Activated B cell treated with CpG ODN at 0.5 μM for 24 hours (primary cell): ENCODE measurements at regions not wholly inside any gene's neighbourhood (a gene's known extent, or its start where the extent isn't known, plus 50 kb on each side); places are given as distances from the start of the nearest gene placed in this dataset.

Experiments used
- ATAC-seq: fragments of 200-7000 bp; cut with Tn5 transposase; one replicate; pipeline ENCODE4 v1.10.0; 2021; ENCODE audit warnings: low read depth, mild to moderate bottlenecking, moderate library complexity
- CTCF ChIA-PET: fragments of 350-600 bp; sonication (Branson Sonifier 250); formaldehyde crosslinking; loops from one replicate; lab custom pipeline; 2021; ENCODE audit warnings: antibody characterized with exemption; lab: Charles Lee
- POLR2A ChIA-PET: fragments of 350-600 bp; sonication (Branson Sonifier 250); formaldehyde crosslinking; loops from one replicate; lab custom pipeline; 2021; ENCODE audit warnings: antibody characterized with exemption; lab: Charles Lee
- DNase-seq: peaks from one replicate; pipeline ENCODE4 v3.0.0; 2022
- H3K27ac Mint-ChIP-seq: one replicate; pipeline ENCODE4 v1.8.0; 2020; ENCODE audit warnings: mixed read lengths
- H3K27me3 Mint-ChIP-seq: one replicate; pipeline ENCODE4 v1.8.0; 2021; ENCODE audit warnings: mixed read lengths
- H3K36me3 Mint-ChIP-seq: one replicate; pipeline ENCODE4 v1.8.0; 2021; ENCODE audit warnings: low read depth, mixed read lengths
- H3K4me1 Mint-ChIP-seq: one replicate; pipeline ENCODE4 v1.8.0; 2021; ENCODE audit warnings: mixed read lengths
- H3K4me3 Mint-ChIP-seq: one replicate; pipeline ENCODE4 v1.8.0; 2020; ENCODE audit warnings: mild to moderate bottlenecking, mixed read lengths
- H3K9me3 Mint-ChIP-seq: one replicate; pipeline ENCODE4 v1.8.0; 2020; ENCODE audit warnings: mixed read lengths
- intact Hi-C: fragments of 100-400 bp; cut with micrococcal nuclease; formaldehyde crosslinking; loops from one replicate; pipeline ENCODE4 v1.15.1; 2024
- TF ChIP-seq, protein P1 (sequence below): fragments of 200-600 bp; IDR thresholded peaks from one replicate; pipeline ENCODE4 v1.8.0; 2022; ENCODE audit warnings: antibody characterized with exemption, mild to moderate bottlenecking

DNA sequence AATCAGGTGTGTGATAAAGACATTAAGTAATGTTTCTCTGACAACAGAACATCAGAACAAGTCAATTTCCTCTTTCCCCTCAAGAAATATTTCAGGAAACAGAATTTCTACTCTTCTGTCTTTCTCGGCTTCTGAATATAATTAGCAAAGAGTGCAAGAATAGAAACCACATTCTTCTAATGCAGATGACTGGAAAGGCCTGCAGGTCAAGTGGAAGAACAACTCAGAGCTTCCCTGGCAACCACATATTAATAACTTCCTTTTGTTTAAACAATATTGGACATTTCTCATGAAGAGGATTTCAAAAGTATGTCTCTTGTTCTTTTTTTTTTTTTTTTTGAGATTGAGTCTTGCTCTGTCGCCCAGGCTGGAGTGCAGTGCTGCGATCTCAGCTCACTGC is 225.5 kb downstream of the PARM1 start:
- CTCF ChIA-PET, result no interaction called here
- Mint-ChIP-seq H3K27me3 (peaks cover 6% of the 10 kb centered on the region), H3K4me3 (no peak overlapping the region), H3K4me1 (peaks cover 5% of the 10 kb centered on the region), H3K27ac (no peak overlapping the region), H3K36me3 (peaks cover 8% of the 10 kb centered on the region), H3K9me3 (peaks cover 19% of the 10 kb centered on the region)
- TF ChIP-seq, protein P1, sequence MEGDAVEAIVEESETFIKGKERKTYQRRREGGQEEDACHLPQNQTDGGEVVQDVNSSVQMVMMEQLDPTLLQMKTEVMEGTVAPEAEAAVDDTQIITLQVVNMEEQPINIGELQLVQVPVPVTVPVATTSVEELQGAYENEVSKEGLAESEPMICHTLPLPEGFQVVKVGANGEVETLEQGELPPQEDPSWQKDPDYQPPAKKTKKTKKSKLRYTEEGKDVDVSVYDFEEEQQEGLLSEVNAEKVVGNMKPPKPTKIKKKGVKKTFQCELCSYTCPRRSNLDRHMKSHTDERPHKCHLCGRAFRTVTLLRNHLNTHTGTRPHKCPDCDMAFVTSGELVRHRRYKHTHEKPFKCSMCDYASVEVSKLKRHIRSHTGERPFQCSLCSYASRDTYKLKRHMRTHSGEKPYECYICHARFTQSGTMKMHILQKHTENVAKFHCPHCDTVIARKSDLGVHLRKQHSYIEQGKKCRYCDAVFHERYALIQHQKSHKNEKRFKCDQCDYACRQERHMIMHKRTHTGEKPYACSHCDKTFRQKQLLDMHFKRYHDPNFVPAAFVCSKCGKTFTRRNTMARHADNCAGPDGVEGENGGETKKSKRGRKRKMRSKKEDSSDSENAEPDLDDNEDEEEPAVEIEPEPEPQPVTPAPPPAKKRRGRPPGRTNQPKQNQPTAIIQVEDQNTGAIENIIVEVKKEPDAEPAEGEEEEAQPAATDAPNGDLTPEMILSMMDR, result no peak
- POLR2A ChIA-PET, result no interaction called here
- ATAC-seq, result no peak
- DNase-seq, result no peak
- intact Hi-C loops, result no loop called here

DNA sequence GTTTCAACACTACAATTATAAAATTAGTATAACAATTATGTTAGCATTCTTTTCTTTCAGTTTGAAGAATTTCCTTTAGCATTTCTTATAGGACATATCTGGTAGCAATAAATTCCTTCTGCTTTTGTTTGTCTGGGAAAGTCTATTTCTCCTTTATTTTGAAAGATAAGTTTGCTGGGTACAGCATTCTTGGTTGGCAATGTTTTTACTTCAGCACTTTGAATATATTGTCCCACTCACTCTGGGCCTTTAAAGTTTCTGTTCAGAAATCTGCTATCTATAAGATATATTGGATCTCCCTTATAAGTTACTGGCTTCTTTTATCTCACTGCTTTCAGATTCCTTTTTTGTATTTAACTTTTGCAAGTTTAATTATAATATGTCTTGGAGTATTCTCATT is 222.1 kb downstream of the PARM1 start:
- peaks cover 3% of the 10 kb centered on the region for H3K27me3 Mint-ChIP-seq
- peaks cover 22% of the 10 kb centered on the region for H3K9me3 Mint-ChIP-seq
- CTCF ChIA-PET, result no interaction called here
- intact Hi-C loops, result no loop called here
- no peak for ATAC-seq
- TF ChIP-seq, protein P1, result no peak
- H3K36me3 Mint-ChIP-seq, result peaks cover 8% of the 10 kb centered on the region
- POLR2A ChIA-PET, result no interaction called here
- H3K4me3 Mint-ChIP-seq, result no peak overlapping the region
- DNase-seq, result no peak
- H3K27ac Mint-ChIP-seq, result no peak overlapping the region
- H3K4me1 Mint-ChIP-seq, result peaks cover 5% of the 10 kb centered on the region

DNA sequence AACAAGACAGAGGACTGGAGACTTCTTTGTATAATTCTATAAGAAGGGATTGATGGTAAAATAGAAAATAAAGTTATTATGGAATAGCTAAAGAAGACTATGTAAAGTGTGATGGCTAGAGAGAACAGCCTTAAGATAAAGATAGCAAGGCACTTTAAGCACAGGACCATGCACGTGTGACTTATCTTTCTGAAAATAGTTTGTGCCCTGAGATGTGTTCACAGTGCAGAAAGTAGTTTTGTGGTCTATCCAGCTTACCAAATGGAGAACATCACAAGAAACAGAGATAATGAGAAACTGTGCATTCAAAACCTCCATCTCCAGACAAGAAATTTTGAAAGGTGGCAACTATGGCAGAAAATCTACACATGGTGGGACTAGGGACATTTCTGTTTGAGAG is 213.3 kb downstream of the PARM1 start:
- Mint-ChIP-seq H3K27ac (no peak overlapping the region), H3K4me3 (no peak overlapping the region), H3K36me3 (no peaks in the 10 kb centered on the region), H3K9me3 (no peaks in the 10 kb centered on the region), H3K27me3 (no peaks in the 10 kb centered on the region), H3K4me1 (peaks cover 19% of the 10 kb centered on the region)
- DNase-seq (no peak), ATAC-seq (no peak)
- intact Hi-C loops, result loop anchor here (1.0 kb wide), 1 partner anchor 25 kb away; no protein-coding TSS in a partner anchor
- TF ChIP-seq, protein P1, result no peak
- POLR2A ChIA-PET, result no interaction called here
- CTCF ChIA-PET, result interaction anchor here (0.7 kb wide), 1 partner anchor 44 kb away, joined by 3 read pairs; no protein-coding TSS in a partner anchor

DNA sequence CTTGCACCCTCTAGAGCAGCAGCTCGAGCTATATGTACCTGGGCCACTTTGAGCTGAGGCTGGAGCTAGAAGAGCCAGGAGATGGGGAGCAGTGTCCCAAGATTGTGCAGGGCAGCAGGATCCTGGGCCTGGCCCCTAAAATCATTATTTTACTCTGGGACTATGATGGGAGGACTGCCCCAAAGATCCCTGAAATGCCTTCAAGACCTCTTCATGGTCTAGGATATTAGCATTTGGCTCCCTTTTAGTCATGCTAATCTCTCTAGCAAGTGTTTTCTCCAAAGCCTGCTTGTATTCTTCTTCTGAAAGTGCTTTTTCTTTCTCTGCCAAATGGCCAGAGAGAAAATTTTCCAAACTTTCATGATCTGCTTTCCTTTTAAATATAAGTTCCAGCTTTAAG is 211.6 kb downstream of the PARM1 start:
- Mint-ChIP-seq H3K36me3 (no peaks in the 10 kb centered on the region), H3K4me3 (no peak overlapping the region), H3K27me3 (no peaks in the 10 kb centered on the region), H3K4me1 (peaks cover 19% of the 10 kb centered on the region), H3K9me3 (no peaks in the 10 kb centered on the region), H3K27ac (no peak overlapping the region)
- no peak for ATAC-seq
- TF ChIP-seq, protein P1, result no peak
- ChIA-PET CTCF (no interaction called here), POLR2A (no interaction called here)
- no peak for DNase-seq
- intact Hi-C loops, result no loop called here

DNA sequence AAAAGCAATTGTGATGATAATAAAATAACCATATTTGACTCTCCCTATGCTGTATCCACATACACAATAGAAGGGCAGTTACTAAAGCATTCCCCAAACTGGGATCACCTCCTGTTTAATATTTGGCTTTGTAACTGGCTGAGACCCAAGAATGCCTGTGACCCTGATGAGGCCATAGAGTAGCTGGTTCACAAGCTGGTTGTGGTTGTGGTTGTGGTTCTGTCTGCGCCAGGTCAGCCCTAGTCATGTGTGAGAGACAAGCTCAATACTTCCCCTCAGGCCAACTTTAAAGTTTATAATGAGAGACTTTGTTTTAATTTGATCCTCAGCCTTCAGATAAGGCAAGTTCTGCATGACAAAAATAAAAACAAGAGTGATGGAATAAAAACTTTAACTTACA is 209.9 kb downstream of the PARM1 start:
- H3K27me3 Mint-ChIP-seq, result no peaks in the 10 kb centered on the region
- DNase-seq (no peak), ATAC-seq (no peak)
- H3K9me3 Mint-ChIP-seq, result no peaks in the 10 kb centered on the region
- TF ChIP-seq, protein P1, result no peak
- no peak overlapping the region for H3K27ac Mint-ChIP-seq
- ChIA-PET POLR2A (interaction anchor here (0.6 kb wide), 1 partner anchor 827 kb away, joined by 5 read pairs; no protein-coding TSS in a partner anchor), CTCF (no interaction called here)
- H3K4me1 Mint-ChIP-seq, result peaks cover 22% of the 10 kb centered on the region
- no peak overlapping the region for H3K4me3 Mint-ChIP-seq
- intact Hi-C loops, result no loop called here
- no peaks in the 10 kb centered on the region for H3K36me3 Mint-ChIP-seq
